Sciatic nerve (tissue), 2 donors: ENCODE measurements at regions not wholly inside any gene's neighbourhood (a gene's known extent, or its start where the extent isn't known, plus 50 kb on each side); places are given as distances from the start of the nearest gene placed in this dataset.

Source experiments
- ATAC-seq: fragments of 200-7000 bp; cut with Tn5 transposase; one replicate; pipeline ENCODE4 v1.9.1; 2020; ENCODE audit warnings: mild to moderate bottlenecking, moderate library complexity
- DNase-seq: peaks from one replicate; pipeline ENCODE4 v3.0.0-alpha.2; 2020; ENCODE audit warnings: low spot score
- intact Hi-C: fragments of 100-400 bp; cut with DNase I; formaldehyde crosslinking; loops from one replicate; pipeline ENCODE4 v1.14.2; 2022
- donor health status: DM: no; HTN: no; CAD: no.
- donor health status: DM: no; HTN: no; CAD: no.

- intact Hi-C loops = no loop called here
- ATAC-seq = no peak
- DNase-seq = no peak
These were observed 219.9 kb upstream of the NLRP1 start for GRCh38 chr17:5804251-5804650.

GRCh38 chr17:5809056-5809455 lies 224.7 kb upstream of the NLRP1 start:
- DNase-seq = no peak
- ATAC-seq = no peak
- intact Hi-C loops = no loop called here

GRCh38 chr17:5809580-5810188 lies 225.4 kb upstream of the NLRP1 start:
- DNase-seq (no peak), ATAC-seq (no peak)
- intact Hi-C loops = no loop called here

GRCh38 chr17:5812590-5812989 lies 228.3 kb upstream of the NLRP1 start:
- intact Hi-C loops = no loop called here
- DNase-seq (no peak), ATAC-seq (no peak)

- intact Hi-C loops = no loop called here
- ATAC-seq = no peak
- no peak for DNase-seq
These were observed 229.0 kb upstream of the NLRP1 start for GRCh38 chr17:5813357-5813756.

- ATAC-seq = no peak
- no peak for DNase-seq
These were observed 231.1 kb upstream of the NLRP1 start for GRCh38 chr17:5815396-5815795.

GRCh38 chr17:5816491-5817070 lies 232.3 kb upstream of the NLRP1 start:
- intact Hi-C loops = no loop called here
- no peak for ATAC-seq
- DNase-seq = no peak

More at GRCh38 chr17:5815396-5815795, 231.1 kb upstream of the NLRP1 start:
- intact Hi-C loops = no loop called here

GRCh38 chr17:5817475-5818395 lies 233.4 kb upstream of the NLRP1 start:
- intact Hi-C loops = no loop called here
- DNase-seq (no peak), ATAC-seq (no peak)

GRCh38 chr17:5819396-5819795 lies 235.1 kb upstream of the NLRP1 start:
- ATAC-seq (no peak), DNase-seq (no peak)
- intact Hi-C loops = no loop called here

- DNase-seq (no peak), ATAC-seq (no peak)
- intact Hi-C loops = no loop called here
These were observed 235.8 kb upstream of the NLRP1 start for GRCh38 chr17:5819921-5820685.

- ATAC-seq (no peak), DNase-seq (no peak)
- intact Hi-C loops = no loop called here
These were observed 236.6 kb upstream of the NLRP1 start for GRCh38 chr17:5820721-5821456.

GRCh38 chr17:5821803-5822202 lies 237.5 kb upstream of the NLRP1 start:
- intact Hi-C loops = no loop called here
- ATAC-seq (no peak), DNase-seq (no peak)

- intact Hi-C loops = no loop called here
- DNase-seq (no peak), ATAC-seq (no peak)
These were observed 238.2 kb upstream of the NLRP1 start for GRCh38 chr17:5822281-5823060.

GRCh38 chr17:5823219-5823618 lies 238.9 kb upstream of the NLRP1 start:
- no peak for ATAC-seq
- intact Hi-C loops = no loop called here
- DNase-seq = no peak

GRCh38 chr17:5825717-5826330 lies 241.5 kb upstream of the NLRP1 start:
- intact Hi-C loops = no loop called here
- ATAC-seq (no peak), DNase-seq (no peak)

- ATAC-seq = no peak
- no peak for DNase-seq
- intact Hi-C loops = no loop called here
These were observed 242.1 kb upstream of the NLRP1 start for GRCh38 chr17:5826384-5826783.

- ATAC-seq (no peak), DNase-seq (no peak)
- intact Hi-C loops = no loop called here
These were observed 239.3 kb upstream of the WSCD1 start for GRCh38 chr17:5830921-5831320.

GRCh38 chr17:5832886-5833285 lies 237.3 kb upstream of the WSCD1 start:
- ATAC-seq = no peak
- no peak for DNase-seq
- intact Hi-C loops = no loop called here
